GM18517 (cell line): ENCODE measurements at regions not wholly inside any gene's neighbourhood (a gene's known extent, or its start where the extent isn't known, plus 50 kb on each side); places are given as distances from the start of the nearest gene placed in this dataset.

Experiments used
- ATAC-seq: cut with Tn5 transposase; IDR thresholded peaks from one replicate; pipeline ENCODE4 v1.9.1; 2021; ENCODE audit warnings: mild to moderate bottlenecking, moderate library complexity; ENCODE audit not compliant: unreplicated experiment

DNA sequence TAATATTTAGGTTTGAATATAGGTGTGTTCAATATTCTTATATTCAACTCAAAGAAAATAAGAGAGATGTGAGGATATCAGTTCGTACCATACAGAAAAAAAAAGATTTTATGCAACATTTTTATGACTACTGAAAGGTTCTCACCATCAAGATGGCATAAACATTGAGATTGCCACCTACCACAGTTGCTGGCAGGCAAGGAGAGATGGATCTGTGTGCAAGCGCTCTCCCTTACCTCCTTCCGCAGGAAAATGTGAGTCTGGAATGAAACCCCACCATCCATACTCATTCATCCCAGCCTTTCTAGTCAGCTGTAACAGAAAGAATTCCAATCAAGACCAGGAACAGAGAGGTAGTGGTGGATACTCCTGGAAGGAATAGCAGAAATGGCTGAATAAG lies 376.9 kb downstream of the PPP3CA start:
- no peak for ATAC-seq

DNA sequence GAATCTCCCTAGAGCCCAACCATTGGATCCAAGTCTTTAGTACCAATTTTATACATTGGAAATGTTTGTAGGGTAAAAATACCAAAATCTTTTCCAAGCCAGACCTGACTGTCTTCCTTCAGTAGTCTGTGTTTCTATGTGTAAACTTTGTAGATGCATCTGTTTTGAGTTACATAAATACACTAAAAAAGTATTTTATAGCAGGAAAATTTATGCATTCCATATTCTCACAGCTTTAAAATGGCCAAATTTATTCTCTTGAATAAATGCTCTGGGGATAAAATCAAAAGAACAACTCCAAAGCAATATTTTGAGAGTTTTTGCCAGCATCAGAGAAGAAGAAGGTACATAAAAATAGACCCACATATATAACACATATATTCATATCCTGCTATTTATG lies 377.4 kb downstream of the PPP3CA start:
- no peak for ATAC-seq

DNA sequence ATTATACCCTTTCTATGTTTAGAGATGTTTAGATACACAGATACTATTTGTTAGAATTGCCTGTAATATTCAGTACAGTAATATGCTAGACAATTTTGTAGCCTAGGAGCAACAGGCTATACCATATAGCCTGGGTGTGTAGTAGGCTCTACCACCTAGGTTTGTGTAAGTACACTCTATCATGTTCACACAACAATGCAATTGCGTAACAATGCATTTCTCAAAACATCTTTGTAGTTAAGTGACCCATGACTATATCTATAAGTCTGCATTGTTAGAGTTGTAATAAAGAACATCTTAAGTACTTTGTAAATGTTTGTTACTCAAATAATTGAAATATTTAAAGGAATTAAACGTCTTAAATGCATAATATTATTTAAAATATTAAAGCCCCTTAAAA lies 379.3 kb downstream of the PPP3CA start:
- ATAC-seq: no peak

DNA sequence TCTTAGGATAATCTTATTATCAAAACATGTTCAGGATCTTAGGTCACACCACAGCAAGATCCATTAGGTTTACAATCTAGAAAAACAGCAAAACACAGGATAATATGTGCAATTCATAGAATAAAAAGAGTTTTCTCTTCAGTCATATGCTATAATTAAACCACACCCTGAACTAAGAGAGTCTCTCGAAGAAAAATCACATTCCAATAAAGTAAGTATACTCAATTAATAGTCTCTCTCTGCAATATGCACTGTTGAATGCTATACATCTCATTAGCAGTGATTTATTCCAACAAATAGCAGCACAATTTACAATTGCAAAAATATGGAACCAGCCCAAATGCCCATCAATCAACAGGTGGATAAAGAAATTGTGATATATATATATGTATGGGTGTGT lies 383.7 kb downstream of the PPP3CA start:
- ATAC-seq: no peak

DNA sequence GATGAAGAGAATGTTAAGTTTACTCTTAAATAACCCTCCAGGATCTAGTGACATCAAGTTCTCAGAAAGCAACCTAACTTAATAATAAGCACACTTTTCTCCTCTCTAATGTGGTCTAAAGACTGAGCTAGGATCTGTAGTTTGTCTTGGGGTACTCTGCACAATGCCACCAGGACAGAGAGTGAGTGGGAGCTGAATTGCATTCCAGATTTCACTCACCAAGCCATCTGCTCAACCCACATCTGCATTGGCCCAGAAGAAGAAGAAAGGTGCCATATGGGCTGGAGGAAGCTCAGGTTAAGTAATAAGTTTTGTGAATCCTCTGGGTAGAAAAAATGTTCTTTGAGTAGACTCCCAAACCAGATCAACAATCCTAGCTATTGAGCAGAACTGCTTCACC lies 384.6 kb downstream of the PPP3CA start:
- ATAC-seq: peak; percentile 85

DNA sequence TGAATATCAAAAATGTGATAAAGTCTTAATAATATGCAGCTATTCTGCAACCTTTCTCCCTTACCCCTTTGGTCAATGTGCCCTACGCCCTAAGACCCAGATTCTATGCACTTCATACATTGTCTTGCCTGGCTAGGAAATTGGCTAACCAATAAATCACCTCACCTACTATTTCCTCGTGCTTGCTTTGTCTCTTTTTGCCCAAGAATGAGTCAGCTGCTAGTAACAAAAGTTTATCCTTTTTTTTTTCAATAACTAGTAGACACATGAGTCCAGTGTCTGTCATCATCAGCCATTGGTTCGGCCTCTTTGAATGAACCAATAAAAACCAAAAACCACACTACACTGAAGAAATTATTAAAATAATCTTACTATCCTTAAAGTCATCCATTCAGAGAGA lies 387.1 kb downstream of the PPP3CA start:
- no peak for ATAC-seq

DNA sequence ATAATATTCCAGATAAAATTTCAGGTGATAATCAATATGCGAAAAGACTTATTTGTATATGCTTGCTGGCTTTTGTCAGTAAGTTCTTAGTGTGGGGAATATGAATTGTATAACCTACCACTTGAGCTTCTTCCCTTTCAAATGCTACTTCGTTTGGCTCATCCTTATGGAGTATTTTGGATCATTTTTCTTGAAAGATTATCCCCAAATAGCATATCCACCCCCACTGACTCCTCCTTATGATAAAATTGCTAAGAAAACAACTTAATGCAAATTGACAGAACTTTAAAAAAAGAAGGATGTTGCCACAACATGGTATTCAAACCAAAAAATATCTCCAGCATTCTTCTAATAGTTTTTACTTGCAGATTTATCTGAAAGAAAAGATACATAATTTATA lies 393.3 kb downstream of the PPP3CA start:
- ATAC-seq: no peak

DNA sequence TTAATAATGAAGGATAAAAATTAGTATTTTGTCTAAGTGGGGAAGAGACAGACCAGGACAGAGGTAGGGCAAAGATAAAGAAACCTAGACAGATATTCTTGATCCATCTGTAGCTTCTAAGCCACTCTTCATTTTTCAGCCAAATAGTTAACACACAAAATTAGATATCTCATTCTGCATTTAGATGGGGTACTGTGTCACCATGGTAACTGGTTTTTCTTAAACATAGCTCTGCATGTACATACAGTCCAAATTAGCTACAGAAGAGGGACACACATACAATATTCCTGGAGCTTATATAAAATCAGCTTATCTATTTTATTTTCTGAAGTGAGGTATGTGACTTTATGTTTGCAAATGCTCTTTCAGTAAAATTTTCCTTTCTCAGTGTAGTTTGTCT lies 393.7 kb downstream of the PPP3CA start:
- ATAC-seq: no peak

DNA sequence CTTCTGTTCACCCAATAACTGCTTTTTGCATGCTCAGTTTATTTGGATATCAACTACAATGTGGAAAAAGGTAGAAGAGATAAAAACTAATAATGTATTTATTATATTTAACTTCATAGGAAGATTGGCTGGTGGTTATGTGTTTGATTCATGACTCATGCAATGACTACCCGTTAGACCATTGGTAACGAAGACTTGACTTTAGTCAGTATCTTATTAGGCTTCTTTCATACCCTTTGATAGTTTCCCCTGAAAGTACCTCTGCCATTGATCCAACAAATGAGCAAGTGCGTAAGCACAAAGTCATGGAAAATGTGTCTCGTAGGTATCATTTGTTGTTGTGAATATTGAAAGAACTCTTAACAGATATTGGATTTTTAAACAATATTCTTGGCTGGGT lies 394.7 kb downstream of the PPP3CA start:
- ATAC-seq: no peak

DNA sequence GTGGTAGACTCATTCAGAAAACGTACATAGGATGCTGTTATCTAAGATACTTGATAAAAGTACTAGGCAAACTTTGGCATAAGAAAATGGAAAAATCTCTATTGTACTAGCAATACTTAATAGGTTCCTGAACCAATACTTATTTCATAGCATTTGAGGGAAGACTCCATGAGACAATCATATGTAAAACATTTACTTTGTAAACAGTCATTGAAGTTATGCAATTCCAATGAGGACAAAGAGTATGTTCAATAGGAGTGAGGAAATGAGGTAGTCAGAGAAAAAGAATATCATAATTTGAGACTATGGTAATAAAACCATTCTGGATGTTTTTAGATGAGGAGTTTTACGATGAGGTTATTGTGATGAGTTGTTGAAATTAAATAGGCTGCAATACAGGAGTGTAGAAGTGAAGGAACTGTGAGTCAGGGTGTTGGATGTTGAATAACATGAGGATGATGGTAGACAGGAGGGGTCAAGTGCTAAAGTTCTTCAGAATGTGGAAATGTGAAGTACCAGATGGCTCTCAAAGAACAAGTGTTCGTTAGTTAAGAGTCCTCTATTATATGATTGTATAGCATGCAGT lies 397.9 kb downstream of the PPP3CA start:
- no peak for ATAC-seq

DNA sequence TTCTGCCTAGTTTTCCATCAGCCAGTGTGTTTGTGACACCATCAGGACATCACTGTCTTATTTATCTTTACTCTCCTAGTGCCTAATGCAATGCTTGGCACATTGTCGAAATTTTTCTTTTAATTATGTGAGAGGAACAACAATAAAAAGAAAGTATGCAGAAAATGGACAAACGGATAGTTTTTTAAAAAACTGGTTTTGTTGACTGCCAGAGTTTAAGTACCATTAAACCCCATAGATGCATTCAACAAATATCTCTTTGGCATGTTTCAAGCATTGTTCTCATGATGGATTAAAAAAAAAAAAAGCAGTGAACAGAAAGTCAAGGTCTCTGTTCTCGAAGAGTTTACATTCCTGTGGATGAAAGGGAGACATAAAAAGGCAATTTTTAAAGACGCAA lies 398.4 kb downstream of the PPP3CA start:
- ATAC-seq: no peak

DNA sequence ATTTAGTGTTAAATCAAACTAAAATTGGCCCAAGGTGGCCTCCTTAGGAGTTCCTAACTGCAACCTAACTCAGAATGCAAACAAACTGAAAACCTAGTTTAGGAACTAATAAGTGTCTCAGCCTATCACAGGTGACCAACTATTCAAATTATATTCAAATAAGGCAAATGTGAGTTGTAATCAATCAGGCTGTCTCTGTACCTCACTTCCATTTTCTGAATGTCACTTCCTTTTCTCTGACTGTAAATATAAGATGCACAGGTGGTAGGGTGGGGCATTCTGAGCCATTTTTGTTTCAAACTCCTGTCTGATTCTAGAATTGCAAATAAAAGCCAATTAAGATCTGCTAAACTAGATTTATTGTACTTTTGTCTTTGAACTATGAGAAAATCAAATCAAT lies 401.5 kb downstream of the PPP3CA start:
- no peak for ATAC-seq

DNA sequence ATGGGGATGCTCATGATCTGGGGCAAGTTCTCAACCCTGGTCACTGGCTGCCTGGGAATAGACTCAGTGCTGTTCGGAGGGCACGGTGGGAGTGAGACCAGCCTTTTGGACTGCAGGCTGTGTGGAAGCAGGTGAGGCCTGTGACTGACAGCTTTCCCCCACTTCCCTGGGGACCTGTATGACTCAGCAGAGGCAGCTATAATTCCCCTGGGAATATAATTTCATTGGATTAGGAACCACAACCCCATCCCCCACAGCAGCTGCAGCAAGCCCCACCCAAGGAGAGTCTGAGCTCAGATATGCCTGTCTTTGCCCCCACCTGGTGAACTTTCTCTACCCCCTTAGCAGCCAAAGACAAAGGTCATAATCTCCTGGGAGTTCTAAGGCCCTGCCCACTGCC lies 408.6 kb downstream of the PPP3CA start:
- ATAC-seq: no peak

DNA sequence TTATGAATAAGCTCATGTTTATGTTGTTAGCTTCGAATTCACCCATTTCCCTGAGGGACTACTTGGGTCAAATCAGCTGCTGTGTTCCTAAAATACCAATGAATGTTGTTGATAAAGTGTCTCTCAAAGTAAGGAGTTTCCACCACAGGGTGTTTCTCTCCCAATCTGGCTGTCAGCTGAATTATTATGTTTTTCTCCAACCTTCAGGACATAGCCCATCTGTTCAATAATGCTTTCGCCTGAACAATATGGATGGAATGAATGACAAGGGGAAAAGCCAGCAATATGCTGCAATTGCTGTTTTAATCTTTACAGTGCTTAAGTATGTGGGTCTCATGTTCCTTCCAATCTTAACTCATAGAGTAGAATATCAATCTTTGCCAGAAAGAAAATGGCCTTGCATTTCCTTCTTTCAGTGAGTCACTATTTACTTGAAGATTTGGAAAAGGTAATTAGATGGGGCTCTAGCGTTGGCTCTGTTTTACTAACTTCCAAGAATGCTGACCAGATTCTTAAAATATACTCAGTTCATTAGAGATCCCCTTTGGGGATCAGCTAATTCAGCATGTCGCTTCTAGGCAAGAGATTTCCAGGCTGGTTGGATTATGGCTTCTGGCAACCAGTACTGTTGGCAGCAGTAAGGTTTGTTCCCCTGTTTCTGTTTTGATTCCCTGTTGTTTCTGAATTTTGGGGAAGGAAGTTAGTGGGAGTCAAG lies 410.5 kb downstream of the PPP3CA start:
- ATAC-seq: no peak

DNA sequence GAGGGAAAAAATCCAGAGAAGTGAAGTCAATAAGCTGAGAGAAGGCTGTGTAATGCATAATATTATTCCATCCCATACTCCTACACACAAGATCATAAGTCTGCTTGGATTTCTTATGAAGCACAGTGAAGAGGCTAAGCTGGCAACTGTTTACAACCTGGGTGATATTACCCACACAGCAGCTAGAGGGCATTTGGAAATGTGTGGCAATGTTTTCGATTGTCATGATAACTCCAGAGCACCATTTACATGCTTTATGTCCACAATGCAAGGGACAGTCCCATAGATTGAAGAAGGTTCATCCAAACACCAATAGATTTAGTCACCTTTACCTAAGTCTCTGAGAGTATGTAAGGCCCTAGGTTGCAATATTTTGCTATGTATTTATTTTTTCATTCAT lies 412.2 kb downstream of the PPP3CA start:
- no peak for ATAC-seq

DNA sequence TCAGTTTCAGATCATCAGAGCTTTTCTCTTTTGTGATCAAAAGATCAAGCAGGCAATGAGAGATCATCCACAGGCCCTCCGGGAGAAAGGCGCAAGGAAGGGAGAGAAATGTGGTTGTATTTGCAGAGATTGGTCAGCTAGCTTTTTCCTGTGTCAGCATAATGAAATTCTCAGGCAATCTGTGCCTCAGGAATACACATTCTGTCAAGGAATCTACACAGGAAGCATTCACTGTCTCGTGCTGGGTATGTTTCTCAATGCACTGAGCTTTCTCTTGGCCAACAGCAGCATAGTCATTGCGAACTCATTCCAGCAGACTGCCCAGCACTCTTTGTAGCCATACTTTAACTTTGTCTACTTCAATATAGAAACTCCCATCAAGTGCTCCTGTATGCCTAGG lies 413.7 kb downstream of the PPP3CA start:
- ATAC-seq: no peak

DNA sequence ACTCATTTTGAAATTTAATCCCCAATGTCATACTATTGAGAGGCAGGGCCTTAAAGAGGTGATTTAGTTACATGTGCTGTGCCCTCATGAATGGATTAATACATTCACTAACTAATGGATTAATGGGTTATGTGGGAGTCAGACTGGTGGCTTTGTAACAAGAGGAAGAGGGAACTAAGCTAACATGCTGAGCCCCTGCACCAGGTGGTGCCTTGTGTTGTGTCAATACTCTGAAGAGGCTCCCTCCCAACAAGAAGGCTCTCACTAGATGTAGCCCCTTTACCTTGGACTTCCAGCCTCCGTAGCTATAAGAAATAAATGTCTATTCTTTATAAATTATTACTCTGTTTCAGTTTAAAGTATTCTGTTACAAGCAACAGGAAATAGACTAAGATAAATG lies 411.9 kb upstream of the EMCN start:
- ATAC-seq: no peak

DNA sequence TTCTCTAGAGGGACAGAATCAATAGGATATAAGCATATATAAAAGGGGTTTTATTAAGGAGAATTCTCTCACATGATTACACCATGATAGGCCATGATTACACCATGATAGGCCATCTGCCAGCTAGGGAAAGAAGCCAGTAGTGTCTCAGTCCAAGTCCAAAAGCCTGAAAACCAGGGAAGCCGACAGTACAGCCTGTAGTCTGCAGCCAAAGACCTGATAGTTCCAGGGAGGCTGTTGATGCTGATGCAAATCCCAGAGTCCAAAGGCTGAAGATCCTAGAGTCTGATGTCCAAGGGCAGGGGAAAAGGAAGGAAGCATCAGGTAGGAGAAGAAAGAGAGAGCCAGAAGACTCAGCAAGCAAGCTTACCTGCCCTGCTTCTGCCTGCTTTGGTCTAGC lies 411.3 kb upstream of the EMCN start:
- no peak for ATAC-seq

DNA sequence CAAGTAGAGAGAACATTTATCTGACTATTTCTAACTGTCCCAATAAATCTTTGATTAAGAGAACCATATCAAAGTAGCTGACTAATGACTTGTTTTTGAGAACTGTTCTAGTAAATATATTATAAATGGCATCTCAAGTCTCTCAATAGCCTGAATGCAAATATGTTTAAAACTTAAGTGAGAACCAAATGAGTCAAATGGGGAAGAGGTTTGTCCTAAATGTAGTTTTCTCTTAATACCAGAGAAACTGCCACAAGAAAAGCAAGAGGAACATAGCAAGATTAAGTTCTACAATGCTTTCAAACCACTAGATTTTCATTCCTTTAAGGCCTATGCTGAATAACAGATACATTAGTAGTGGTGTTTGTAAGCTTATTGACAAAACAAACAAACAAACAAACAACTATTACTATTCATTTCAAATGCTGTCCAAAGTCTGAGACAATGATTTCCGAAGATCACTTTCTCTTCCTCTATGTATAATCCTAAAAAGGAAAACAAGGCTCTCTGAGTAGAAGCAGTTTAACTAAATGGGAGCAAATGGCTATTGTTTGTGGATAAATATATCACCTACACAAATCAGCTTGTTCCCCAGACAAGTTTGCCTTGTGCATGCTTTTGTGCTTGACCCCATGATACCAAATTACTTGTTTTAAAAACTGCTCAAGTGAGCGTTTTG lies 408.4 kb upstream of the EMCN start:
- ATAC-seq: peak; percentile 75

DNA sequence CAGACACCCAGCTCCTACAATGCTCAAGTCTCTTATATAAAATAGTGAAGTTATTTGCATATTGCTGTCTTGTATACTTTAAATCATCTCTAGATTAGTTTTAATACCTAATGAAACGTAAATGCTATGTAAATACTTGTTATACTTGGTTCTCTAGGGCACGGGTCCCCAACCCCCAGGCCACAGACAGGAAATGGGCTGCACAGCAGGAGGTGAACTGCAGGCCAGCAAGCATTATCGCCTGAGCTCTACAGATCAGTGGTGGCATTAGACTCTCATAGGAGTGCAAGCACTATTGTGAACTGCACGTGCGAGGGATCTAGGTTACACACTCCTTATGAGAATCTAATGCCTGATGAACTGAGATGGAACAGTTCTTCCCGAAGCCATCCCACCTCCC lies 395.9 kb upstream of the EMCN start:
- no peak for ATAC-seq

DNA sequence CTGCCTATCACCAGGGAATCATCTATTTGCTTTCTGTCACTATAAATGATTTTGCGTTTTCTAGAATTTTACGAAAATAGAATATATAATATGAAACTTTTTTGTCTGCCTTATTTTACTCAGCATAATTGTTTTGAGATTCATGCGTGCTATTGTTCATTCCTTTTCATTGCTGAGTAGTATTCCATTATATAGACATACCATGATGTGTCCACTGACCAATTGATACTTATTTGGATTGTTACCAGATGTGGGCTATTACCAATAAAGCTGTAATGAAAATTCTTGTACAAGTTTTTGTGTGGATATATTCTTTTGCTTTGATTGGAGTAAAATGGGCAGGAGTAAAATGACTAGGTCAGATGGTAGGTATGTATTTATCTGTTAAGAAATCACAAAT lies 390.7 kb upstream of the EMCN start:
- ATAC-seq: no peak
